Peyer's patch (tissue), 4 donors: ENCODE measurements at regions not wholly inside any gene's neighbourhood (a gene's known extent, or its start where the extent isn't known, plus 50 kb on each side); places are given as distances from the start of the nearest gene placed in this dataset.

Experiments
- CTCF ChIP-seq, 6 experiments: fragments of 450-650 bp in 4 of 6; fragments of 200-600 bp in 2 of 6; sonication (generic) in 1 of 6; IDR thresholded peaks; one replicate each; pipeline ENCODE4 v1.5.1; 2017 to 2019; ENCODE audit warnings: antibody characterized with exemption in 6 of 6, mild to moderate bottlenecking in 3 of 6, moderate library complexity in 1 of 6
- POLR2A ChIP-seq, 2 donors: fragments of 450-650 bp; IDR thresholded peaks; one replicate each; pipeline ENCODE4 v1.5.1; 2017; ENCODE audit warnings: antibody characterized with exemption in 2 of 2, mild to moderate bottlenecking in 2 of 2, moderate library complexity in 2 of 2

GRCh38 chr17:77386502-77387192 is 245.9 kb downstream of the SEC14L1 start:
- no peak for TF ChIP-seq CTCF (IDR thresholded peaks at IDR 0.05)
- no peak for TF ChIP-seq POLR2A (IDR thresholded peaks at IDR 0.05)
